ENCODE measurements at regions not wholly inside any gene's neighbourhood (a gene's known extent, or its start where the extent isn't known, plus 50 kb on each side); places are given as distances from the start of the nearest gene placed in this dataset.

DNA sequence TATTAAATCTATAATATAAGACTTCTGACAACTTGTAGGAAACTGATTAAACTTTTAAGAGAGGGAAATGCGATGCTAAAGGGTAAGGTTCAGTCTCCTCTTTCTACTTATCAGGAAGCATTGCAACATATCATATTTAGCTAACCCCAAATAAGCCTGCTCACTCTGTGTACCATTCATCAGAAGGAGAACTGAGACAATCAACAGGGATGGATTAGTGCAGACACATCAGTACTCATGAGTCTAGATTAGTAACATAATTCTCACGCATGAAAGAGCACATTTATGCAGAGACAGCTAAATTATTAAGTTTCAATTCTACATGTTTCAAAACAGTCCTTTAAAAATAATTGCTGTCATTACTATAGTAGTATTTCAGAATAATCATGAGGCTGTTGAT is 354.2 kb upstream of the ZWINT start:
- no peak for DNase-seq

DNA sequence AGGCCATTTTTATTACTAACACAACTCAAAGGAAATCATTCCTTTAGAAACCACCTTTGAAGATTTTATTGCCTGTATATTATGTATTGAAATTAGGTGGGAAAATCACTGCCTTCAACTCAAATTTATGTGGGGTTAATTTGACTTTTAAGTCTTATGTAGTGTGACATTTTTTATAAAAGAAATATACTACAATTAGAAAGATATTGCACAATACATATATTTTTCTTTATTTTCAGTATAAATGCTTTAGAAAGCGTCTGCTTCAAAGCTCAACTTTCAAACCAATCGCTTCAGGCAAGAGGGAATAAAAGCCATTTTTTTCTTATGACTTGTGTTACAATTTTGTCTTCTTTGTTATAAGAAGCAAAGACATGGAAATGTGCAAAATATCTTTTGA is 337.4 kb upstream of the ZWINT start:
- no peak for DNase-seq

- DNase-seq: no peak
Observed at GRCh38 chr10:56679578-56679977, 318.5 kb upstream of the ZWINT start.

- DNase-seq: no peak
Observed at GRCh38 chr10:56662765-56663447, 301.8 kb upstream of the ZWINT start.

- DNase-seq: no peak
Observed at GRCh38 chr10:56653289-56653688, 292.2 kb upstream of the ZWINT start.

DNA sequence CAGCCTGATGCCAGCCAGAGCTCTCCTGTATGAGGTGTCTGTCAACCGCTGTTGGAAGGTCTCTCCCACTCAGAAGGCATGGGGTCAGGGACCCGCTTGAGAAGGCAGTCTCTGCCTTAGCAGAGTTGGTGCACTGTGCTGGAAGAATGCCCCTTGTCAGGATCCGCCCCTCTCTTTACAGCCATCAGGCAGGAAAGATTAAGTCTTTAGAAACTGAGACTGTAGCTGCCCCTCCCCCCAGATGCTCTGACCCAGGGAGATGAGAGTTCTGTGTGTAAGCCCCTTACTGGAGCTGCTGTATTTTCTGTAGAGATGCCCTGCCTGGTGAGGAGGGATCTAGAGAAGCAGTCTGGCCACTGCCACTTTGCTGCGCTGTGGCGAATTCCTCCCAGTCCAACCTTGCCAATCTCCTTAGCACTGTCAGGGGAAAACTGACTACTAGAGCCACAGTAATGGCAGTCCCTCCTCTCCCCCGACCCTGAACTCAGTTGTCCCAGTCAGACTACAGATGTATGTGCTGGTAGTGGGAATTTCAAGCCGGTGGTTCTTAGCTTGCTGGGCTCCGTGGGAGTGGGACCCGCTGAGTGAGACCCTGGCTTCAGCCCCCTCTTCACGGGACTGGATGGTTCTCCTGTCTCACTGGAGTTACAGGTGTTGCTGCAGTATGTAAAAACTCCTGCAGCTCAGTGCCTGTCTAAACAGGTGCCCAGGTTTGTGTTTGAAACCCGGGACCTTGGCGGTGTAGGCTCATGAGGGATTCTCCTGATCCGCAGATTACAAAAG is 285.5 kb upstream of the ZWINT start:
- no peak for DNase-seq

DNA sequence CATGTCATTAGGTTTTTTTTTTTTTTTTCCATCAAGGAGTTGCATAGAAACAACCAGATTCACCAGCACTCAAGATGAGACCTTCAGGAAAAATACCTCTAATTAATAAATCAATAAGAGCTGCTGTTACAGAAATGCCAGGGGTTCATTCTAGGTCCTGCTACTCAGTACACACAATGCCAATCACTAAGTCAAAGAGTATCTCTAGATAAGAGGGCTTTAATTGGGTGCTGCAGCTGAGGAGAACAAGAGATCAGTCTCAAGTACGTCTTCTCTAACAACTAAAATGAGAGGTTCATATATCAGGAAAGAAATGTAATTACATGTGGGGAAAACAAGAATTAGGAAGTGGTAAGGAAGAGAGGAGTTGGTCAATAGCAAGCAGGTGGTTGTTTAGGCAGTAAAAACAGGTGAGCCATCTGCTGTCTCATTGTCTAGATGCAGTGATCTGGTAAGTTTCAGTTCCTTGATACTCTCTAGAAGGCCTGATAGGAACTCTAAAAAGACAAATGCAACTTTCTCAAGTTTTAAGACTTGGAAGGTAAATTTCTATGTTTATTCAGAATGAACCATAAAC is 272.9 kb upstream of the ZWINT start:
- DNase-seq: no peak

DNA sequence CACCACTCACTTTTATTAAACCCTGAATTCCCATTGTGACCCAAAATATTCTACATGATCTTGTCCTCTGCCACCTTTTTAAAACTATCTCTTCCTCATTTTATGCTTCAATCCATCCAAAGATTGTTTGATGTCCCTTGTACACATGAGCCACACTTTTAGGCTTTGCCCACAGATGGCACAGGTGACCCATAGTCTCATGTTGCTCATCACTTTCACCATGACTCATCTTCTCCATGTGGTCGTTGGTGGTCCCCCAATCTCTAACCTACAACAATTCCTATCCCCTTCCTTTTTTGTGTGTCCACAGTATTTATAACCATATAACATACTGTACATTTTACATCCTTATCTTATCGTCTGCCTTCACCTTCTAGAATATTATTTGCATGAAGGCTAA is 271.5 kb upstream of the ZWINT start:
- DNase-seq: no peak

DNA sequence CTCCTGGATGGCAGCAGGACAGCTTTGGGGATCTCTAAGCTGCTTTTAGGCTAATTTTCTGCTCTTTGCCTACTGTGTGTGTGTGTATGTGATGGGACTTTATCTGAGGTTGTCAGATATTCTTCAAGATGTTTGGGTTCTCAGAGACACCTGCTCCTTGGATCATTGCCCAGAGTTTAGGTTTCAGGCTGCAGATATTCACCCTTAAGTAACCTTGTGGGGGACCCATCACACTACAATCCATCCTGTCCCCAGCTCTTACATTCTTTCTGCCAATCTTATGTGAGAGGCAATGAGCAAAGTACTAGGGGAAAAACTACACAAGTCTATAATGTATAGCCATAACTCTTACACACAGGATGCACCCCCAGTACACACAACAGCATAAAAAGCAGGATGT is 263.0 kb upstream of the ZWINT start:
- no peak for DNase-seq

DNA sequence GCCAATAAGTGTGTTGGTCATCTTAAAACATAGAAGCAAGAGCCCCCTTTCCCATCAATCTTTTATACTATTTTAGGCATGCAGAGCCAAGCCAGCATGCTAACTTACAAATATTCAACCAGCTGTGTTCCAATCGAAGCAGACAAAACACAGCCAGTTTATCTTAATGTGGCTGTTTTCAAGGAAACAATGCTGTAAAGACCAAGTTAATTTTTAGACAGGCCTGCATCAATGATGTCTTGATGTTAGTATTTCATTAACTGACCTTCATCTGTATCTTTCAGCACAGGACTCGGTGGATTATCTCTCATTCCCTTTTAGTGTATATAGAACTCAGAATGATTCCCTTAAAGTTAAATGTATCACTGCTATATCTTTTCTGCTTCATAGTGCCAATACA is 262.0 kb upstream of the ZWINT start:
- no peak for DNase-seq

DNA sequence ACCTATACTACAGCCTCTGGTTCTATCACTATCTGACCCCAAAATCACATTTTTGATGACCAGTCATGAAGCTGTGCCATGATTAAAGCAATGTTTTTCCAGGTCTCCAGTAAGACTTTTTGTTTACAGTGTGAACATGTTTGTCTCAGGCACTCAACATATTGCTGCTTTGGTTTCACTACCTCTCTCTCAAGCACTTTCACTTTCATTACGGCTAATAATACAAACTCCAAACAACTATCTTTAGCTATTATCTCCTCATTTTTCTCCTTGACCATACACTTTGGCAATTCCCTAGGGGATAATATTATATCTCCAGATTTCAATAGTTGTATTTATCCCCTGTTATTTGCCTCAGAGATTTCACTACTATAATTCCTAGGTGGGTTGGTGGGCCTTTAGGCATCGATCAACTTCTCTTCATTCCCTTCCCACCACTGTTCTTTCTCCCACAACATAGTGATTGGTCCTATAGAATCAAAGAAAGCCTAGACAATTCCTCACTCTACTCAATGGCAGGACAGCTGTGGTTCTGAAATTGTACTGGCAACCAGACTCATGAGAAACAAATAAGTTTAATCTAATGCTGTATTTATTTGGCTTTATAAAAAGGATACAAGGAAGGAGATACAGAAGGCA is 261.4 kb upstream of the ZWINT start:
- no peak for DNase-seq

DNA sequence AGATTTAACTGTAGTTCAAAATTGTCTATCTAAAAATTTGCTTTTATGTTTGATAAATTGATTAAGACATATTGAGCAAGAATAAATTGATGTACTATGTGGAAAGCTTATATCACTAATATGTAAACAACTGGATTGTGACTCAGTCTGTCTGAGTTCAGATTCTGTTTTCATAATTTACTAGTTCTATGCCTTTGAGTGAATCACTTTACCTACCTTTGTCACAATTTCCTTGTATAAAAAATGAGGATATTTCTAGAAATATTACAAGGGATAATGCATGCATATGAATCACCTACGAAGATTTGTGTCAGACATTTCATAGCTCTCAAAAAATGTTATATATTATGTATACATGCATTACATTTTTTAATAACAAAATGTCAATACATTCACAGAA is 245.1 kb upstream of the ZWINT start:
- no peak for DNase-seq

DNA sequence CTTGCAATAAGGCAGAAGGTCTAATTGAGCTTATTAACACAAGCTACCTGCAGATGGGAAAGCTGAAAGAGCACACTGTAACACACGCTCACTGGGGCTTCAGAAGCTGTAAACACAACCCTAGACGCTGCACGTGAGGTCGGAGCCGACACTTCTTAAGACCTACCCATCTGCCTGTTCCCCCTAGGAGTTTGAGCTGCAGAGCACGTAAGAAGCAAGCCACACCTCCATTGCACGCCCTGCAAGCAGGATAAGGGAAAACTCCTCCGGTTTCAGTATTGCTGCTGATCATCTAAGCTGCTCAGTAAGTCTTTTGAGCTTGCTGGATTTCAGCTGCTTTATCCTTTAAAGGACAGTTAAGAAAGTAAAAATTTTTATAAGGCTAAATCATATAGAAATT is 244.0 kb upstream of the ZWINT start:
- DNase-seq: no peak

DNA sequence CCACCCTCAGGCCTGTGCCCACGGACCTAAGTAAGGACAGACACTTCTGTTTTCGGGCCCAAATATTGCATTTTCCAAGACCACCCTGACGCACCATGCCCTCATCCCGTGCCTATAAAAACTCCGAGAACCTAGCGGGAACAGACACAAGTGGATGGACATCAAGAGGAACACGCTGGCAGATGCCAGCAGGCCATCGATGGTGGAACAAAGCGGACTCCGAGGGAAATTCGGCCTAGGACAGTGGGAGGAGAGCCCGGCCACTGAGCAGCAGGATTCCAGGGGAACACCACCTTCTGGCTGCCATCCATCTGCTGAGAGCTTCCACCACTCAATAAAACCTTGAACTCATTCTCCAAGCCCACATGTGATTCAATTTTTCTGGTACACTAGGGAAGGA is 243.6 kb upstream of the ZWINT start:
- DNase-seq: no peak

- DNase-seq: no peak
Observed at GRCh38 chr10:56599201-56599600, 238.1 kb upstream of the ZWINT start.

DNA sequence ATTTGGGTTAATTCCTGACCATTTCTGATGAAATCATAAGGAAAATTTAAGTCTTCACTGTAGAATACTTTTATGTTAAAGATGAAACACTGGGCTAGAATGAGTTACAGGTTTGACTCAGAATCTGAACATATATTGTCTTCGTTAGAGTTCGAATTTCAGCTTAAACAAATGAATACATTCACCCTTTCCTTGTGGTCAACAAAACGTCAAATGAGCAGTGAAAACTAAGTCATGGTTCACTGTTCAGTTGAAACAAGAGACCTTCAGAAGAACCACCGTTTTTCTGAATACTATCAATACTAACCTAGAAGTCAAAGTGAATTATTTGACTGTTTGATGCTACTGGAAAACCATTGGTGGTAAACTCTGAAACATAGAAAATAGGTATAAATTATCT is 235.2 kb upstream of the ZWINT start:
- no peak for DNase-seq

- DNase-seq: no peak
Observed at GRCh38 chr10:56593120-56593519, 232.1 kb upstream of the ZWINT start.

- no peak for DNase-seq
Observed at GRCh38 chr10:56586461-56586891, 225.4 kb upstream of the ZWINT start.

GRCh38 chr10:56585447-56586171 is 224.6 kb upstream of the ZWINT start:
- no peak for DNase-seq

DNA sequence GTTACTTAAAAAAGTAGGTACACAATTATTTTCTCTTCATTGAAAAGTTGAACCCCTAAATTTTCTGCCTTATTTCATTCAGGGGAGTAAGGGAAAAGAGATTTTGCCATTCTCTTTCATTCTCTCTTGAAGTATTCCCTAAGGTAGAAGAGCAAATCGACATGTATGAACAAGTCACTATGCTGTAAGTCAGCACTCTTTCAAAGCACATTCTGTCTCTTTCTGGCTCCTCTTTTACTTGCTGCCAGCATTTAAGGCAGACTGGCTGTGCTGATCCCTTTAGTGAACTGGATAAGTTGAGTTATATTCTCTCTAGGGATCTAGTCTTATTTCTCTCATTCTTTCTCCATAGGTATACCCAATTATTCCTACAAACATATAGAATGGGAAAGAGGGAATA is 222.3 kb upstream of the ZWINT start:
- no peak for DNase-seq

DNA sequence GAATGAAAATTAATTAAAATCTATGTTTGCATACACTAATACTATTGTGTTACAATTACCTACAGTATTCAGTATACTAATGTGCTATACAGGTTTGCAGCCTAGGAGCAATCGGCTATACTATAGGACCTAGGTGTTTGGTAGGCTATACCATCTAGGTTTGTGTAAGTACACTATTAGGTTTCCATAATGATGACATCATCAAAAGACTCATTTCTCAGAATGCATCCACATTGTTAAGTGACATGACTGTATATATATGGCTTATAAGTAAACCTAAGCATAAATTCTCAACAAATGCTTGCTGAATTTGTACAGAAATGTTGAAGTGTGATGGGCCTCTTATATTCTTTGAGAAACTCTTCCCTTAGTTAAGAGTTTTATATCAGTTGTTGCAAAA is 206.5 kb upstream of the ZWINT start:
- DNase-seq: no peak

GRCh38 chr10:56561336-56561735 is 200.3 kb upstream of the ZWINT start:
- no peak for DNase-seq

DNA sequence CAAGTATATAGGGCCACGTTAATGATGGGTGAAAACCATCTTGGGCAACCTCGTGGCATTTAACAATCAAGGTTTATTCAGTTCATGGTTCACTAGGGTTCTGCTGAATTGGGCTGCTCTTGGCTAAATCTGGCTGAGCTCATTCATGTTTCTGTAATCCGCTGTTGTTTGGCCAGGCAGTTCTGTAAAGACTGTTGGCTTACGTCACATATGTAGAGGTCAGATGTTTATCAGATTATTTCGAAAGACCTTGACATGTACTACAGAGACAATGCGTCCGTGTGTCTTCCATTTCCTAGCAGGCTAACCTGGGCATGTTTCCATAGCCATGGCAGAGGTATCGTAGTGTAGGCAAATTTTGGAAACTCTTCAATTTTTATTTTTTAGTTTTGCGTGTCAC is 190.0 kb upstream of the ZWINT start:
- DNase-seq: no peak

Measured in central memory CD4-positive, alpha-beta T cell (primary cell).